Neural cell (in vitro differentiated cells): ENCODE measurements at regions not wholly inside any gene's neighbourhood (a gene's known extent, or its start where the extent isn't known, plus 50 kb on each side); places are given as distances from the start of the nearest gene placed in this dataset.

Source experiments
- H2AFZ ChIP-seq: fragments of 200-600, 300-800 bp; sonication (generic), shearing (Covaris generic); 2 replicates; pipeline ENCODE4 v1.6.0; 2014; ENCODE audit warnings: low read depth, mild to moderate bottlenecking, antibody characterized with exemption, low read length, moderate library complexity
- H3F3A ChIP-seq: fragments of 200-600 bp; shearing (Covaris generic); 2 replicates; pipeline ENCODE4 v1.6.1; 2016; ENCODE audit warnings: mild to moderate bottlenecking, moderate library complexity, mixed read lengths, antibody characterized with exemption, low read length; ENCODE audit not compliant: insufficient read depth, poor library complexity, severe bottlenecking
- H3K27ac ChIP-seq: fragments of 200-600, 300-800 bp; sonication (generic), shearing (Covaris generic); 2 replicates; pipeline ENCODE4 v1.5.1; 2014; ENCODE audit warnings: mild to moderate bottlenecking, low read length, moderate library complexity
- H3K27me3 ChIP-seq: fragments of 300-800, 200-600 bp; sonication (generic), shearing (Covaris generic); 2 replicates; pipeline ENCODE4 v1.6.0; 2014; ENCODE audit warnings: mild to moderate bottlenecking, low read depth, low read length, moderate library complexity; ENCODE audit not compliant: insufficient read depth
- H3K36me3 ChIP-seq: fragments of 300-800, 200-600 bp; sonication (generic), shearing (Covaris generic); 2 replicates; pipeline ENCODE4 v1.5.1; 2014; ENCODE audit warnings: mild to moderate bottlenecking, antibody characterized with exemption, low read length, moderate library complexity; ENCODE audit not compliant: insufficient read depth
- H3K4me2 ChIP-seq: fragments of 300-800, 200-600 bp; sonication (generic), shearing (Covaris generic); 2 replicates; pipeline ENCODE4 v1.6.0; 2014; ENCODE audit warnings: mild to moderate bottlenecking, low read length
- H3K4me3 ChIP-seq: fragments of 300-800, 200-600 bp; sonication (generic), shearing (Covaris generic); 2 replicates; pipeline ENCODE4 v1.5.1; 2014; ENCODE audit warnings: mild to moderate bottlenecking, low read length, moderate library complexity
- H3K79me2 ChIP-seq: fragments of 200-600 bp; shearing (Covaris generic); replicated peaks from 2 replicates; pipeline ENCODE4 v1.6.0; 2014; ENCODE audit warnings: mild to moderate bottlenecking, low read length, moderate library complexity; ENCODE audit not compliant: insufficient read depth
- H3K9ac ChIP-seq: fragments of 300-800, 200-600 bp; sonication (generic), shearing (Covaris generic); 2 replicates; pipeline ENCODE4 v1.6.1; 2016; ENCODE audit warnings: mild to moderate bottlenecking, low read length, mixed read lengths
- H3K9me2 ChIP-seq: fragments of 200-600 bp; shearing (Covaris generic); 2 replicates; pipeline ENCODE4 v1.6.1; 2016; ENCODE audit warnings: mild to moderate bottlenecking, low read length, mixed read lengths; ENCODE audit not compliant: insufficient read depth
- H3K9me3 ChIP-seq: fragments of 200-600, 300-800 bp; sonication (generic), shearing (Covaris generic); 2 replicates; pipeline ENCODE4 v1.6.1; 2016; ENCODE audit warnings: mild to moderate bottlenecking, mixed run types, low read length, moderate library complexity, mixed read lengths
- H4K20me1 ChIP-seq: fragments of 200-600 bp; shearing (Covaris generic); 2 replicates; pipeline ENCODE4 v1.6.1; 2016; ENCODE audit warnings: mild to moderate bottlenecking, mixed run types; ENCODE audit not compliant: insufficient read depth
- EP300 ChIP-seq: fragments of 450-650 bp; conservative IDR thresholded peaks from 2 replicates; pipeline ENCODE4 v1.6.1; 2014; ENCODE audit warnings: antibody characterized with exemption, mild to moderate bottlenecking, moderate library complexity; ENCODE audit not compliant: poor library complexity, severe bottlenecking
- EZH2 ChIP-seq: fragments of 200-600, 300-800 bp; shearing (Covaris generic), sonication (generic); IDR thresholded peaks from 2 replicates; pipeline ENCODE4 v1.6.1; 2014; ENCODE audit warnings: antibody characterized with exemption, low read length, borderline replicate concordance, mild to moderate bottlenecking; ENCODE audit not compliant: insufficient read depth, poor library complexity, severe bottlenecking
- MXI1 ChIP-seq: fragments of 450-650 bp; conservative IDR thresholded peaks from 2 replicates; pipeline ENCODE4 v1.6.1; 2014; ENCODE audit warnings: antibody characterized with exemption, mild to moderate bottlenecking; ENCODE audit not compliant: poor library complexity, severe bottlenecking
- POLR2AphosphoS5 ChIP-seq: IDR thresholded peaks from 2 replicates; pipeline ENCODE4 v1.6.1; 2012
- RAD21 ChIP-seq: fragments of 450-650 bp; conservative IDR thresholded peaks from 2 replicates; pipeline ENCODE4 v1.6.1; 2014; ENCODE audit warnings: antibody characterized with exemption, mild to moderate bottlenecking, moderate library complexity
- SMC3 ChIP-seq: fragments of 450-650 bp; conservative IDR thresholded peaks from 2 replicates; pipeline ENCODE4 v1.6.1; 2014; ENCODE audit warnings: antibody characterized with exemption, mild to moderate bottlenecking, moderate library complexity; ENCODE audit not compliant: poor library complexity
- TAF1 ChIP-seq: IDR thresholded peaks from 2 replicates; pipeline ENCODE4 v1.6.1; 2012; ENCODE audit warnings: low read depth
- TF ChIP-seq, protein P1 (sequence below): IDR thresholded peaks from 2 replicates; pipeline ENCODE4 v1.6.1; 2012; ENCODE audit warnings: borderline replicate concordance
- TF ChIP-seq, protein P2 (sequence below): fragments of 450-650 bp; IDR thresholded peaks from 2 replicates; pipeline ENCODE4 v1.5.1; 2014; ENCODE audit warnings: antibody characterized with exemption, mild to moderate bottlenecking, moderate library complexity; ENCODE audit not compliant: poor library complexity, severe bottlenecking

DNA sequence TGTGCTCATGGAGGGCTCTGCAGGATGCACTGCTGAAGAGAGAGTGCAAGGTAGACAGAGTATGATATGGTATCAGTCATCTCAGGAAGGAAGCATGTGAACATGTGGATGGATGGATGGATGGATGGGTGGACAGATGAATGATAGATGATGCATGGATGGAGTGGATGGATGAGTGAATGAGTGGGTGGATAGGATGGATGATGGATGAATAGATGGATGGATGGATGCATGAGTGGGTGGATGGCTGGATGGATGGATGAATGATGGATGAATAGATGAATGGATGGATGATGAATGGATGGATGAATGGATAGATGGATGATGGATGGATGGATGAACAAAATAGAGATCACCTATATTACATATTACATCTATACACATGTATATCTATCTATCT is 341.3 kb downstream of the DRD1 start:
- no peaks in the 10 kb centered on the region for H4K20me1 ChIP-seq
- H3K4me2 ChIP-seq = no peak overlapping the region
- no peaks in the 10 kb centered on the region for H3K9me2 ChIP-seq
- no peaks in the 10 kb centered on the region for H3F3A ChIP-seq
- no peak for TF ChIP-seq EZH2
- TF ChIP-seq RAD21 = no peak
- no peak for TF ChIP-seq EP300
- TF ChIP-seq, protein P1, sequence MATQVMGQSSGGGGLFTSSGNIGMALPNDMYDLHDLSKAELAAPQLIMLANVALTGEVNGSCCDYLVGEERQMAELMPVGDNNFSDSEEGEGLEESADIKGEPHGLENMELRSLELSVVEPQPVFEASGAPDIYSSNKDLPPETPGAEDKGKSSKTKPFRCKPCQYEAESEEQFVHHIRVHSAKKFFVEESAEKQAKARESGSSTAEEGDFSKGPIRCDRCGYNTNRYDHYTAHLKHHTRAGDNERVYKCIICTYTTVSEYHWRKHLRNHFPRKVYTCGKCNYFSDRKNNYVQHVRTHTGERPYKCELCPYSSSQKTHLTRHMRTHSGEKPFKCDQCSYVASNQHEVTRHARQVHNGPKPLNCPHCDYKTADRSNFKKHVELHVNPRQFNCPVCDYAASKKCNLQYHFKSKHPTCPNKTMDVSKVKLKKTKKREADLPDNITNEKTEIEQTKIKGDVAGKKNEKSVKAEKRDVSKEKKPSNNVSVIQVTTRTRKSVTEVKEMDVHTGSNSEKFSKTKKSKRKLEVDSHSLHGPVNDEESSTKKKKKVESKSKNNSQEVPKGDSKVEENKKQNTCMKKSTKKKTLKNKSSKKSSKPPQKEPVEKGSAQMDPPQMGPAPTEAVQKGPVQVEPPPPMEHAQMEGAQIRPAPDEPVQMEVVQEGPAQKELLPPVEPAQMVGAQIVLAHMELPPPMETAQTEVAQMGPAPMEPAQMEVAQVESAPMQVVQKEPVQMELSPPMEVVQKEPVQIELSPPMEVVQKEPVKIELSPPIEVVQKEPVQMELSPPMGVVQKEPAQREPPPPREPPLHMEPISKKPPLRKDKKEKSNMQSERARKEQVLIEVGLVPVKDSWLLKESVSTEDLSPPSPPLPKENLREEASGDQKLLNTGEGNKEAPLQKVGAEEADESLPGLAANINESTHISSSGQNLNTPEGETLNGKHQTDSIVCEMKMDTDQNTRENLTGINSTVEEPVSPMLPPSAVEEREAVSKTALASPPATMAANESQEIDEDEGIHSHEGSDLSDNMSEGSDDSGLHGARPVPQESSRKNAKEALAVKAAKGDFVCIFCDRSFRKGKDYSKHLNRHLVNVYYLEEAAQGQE = no peak
- TF ChIP-seq, protein P2, sequence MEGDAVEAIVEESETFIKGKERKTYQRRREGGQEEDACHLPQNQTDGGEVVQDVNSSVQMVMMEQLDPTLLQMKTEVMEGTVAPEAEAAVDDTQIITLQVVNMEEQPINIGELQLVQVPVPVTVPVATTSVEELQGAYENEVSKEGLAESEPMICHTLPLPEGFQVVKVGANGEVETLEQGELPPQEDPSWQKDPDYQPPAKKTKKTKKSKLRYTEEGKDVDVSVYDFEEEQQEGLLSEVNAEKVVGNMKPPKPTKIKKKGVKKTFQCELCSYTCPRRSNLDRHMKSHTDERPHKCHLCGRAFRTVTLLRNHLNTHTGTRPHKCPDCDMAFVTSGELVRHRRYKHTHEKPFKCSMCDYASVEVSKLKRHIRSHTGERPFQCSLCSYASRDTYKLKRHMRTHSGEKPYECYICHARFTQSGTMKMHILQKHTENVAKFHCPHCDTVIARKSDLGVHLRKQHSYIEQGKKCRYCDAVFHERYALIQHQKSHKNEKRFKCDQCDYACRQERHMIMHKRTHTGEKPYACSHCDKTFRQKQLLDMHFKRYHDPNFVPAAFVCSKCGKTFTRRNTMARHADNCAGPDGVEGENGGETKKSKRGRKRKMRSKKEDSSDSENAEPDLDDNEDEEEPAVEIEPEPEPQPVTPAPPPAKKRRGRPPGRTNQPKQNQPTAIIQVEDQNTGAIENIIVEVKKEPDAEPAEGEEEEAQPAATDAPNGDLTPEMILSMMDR = no peak
- no peak for TF ChIP-seq TAF1
- TF ChIP-seq POLR2AphosphoS5 = no peak
- TF ChIP-seq MXI1 = no peak
- no peak for TF ChIP-seq SMC3
- H3K9ac ChIP-seq = no peak overlapping the region
- H3K79me2 ChIP-seq = no peaks in the 10 kb centered on the region
- H3K27ac ChIP-seq = no peak overlapping the region
- no peaks in the 10 kb centered on the region for H3K9me3 ChIP-seq
- no peak overlapping the region for H2AFZ ChIP-seq
- H3K4me3 ChIP-seq = no peak overlapping the region
- no peaks in the 10 kb centered on the region for H3K36me3 ChIP-seq
- no peaks in the 10 kb centered on the region for H3K27me3 ChIP-seq

DNA sequence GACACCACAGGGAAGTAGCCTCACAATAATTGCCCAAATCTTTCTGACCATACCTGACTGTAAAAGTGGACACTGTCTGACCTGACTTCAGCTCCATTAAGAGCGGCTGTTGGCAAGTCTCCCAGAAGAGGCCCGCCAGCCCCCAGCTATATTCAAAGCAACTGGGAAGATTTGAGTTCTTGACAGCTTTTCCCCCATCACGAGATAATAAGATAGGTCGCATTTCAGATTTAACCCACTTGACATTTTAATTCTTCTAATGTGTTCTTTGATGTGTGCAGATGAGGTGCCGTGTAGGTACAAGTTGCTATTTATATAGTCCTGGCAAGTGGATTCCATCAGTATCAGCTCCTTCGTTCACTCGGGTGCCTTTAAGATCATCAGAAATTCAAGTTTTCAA is 345.7 kb downstream of the DRD1 start:
- Histone ChIP-seq H3K9me2 (no peaks in the 10 kb centered on the region), H3K9me3 (no peaks in the 10 kb centered on the region), H3K79me2 (no peaks in the 10 kb centered on the region), H3K9ac (no peak overlapping the region), H3K36me3 (no peaks in the 10 kb centered on the region), H3K27me3 (no peaks in the 10 kb centered on the region), H4K20me1 (no peaks in the 10 kb centered on the region), H3K4me3 (peak overlapping the region; percentile 5), H2AFZ (no peak overlapping the region), H3F3A (no peaks in the 10 kb centered on the region), H3K4me2 (no peak overlapping the region), H3K27ac (peak overlapping the region; percentile 66)
- TF ChIP-seq EZH2 = no peak
- TF ChIP-seq SMC3 = no peak
- no peak for TF ChIP-seq RAD21
- no peak for TF ChIP-seq MXI1
- TF ChIP-seq, protein P2 = no peak
- peak; percentile 32 for TF ChIP-seq POLR2AphosphoS5
- TF ChIP-seq TAF1 = no peak
- TF ChIP-seq, protein P1 = no peak
- TF ChIP-seq EP300 = peak; percentile 51
